ENCODE measurements at regions not wholly inside any gene's neighbourhood (a gene's known extent, or its start where the extent isn't known, plus 50 kb on each side); places are given as distances from the start of the nearest gene placed in this dataset.

GRCh38 chr16:75919664-75920063 lies 193.4 kb upstream of the CPHXL start:
- Histone ChIP-seq H3K4me3 (replicated peaks in 1 of 3; ENCODE audit: insufficient read depth in 1 of 3, low read depth in 2 of 3, low read length in 3 of 3) (no peak overlapping the region), H2AFZ (ENCODE audit: low read length) (no peak overlapping the region), H3K4me1 (ENCODE audit: insufficient read depth, low read length) (no peaks in the 10 kb centered on the region), H4K20me1 (ENCODE audit: insufficient read depth, low read length) (no peaks in the 10 kb centered on the region), H3K36me3 (replicated peaks in 1 of 2; ENCODE audit: control insufficient read depth in 1 of 2, insufficient read depth in 2 of 2, low read length in 2 of 2) (no peaks in the 10 kb centered on the region), H3K9ac (ENCODE audit: insufficient read depth, low read depth, low read length) (no peak overlapping the region), H3K27me3 (ENCODE audit: control insufficient read depth in 1 of 2, insufficient read depth in 2 of 2, low read length in 2 of 2) (peaks cover 0 to 1% of the 10 kb centered on the region in 2 experiments; a peak in 1 of 5 replicates), H3K4me2 (ENCODE audit: low read depth, low read length) (no peak overlapping the region), H3K9me3 (ENCODE audit: low read length) (no peaks in the 10 kb centered on the region), H3K79me2 (ENCODE audit: insufficient read depth, low read length) (no peaks in the 10 kb centered on the region), H3K27ac (ENCODE audit: extremely low read length, insufficient read depth, low read length) (no peak overlapping the region)
- intact Hi-C loops (cut with micrococcal nuclease; ENCODE audit: unreplicated experiment), result no loop called here
- DNase-seq (ENCODE audit: low spot score) (no peak), ATAC-seq (no peak), FAIRE-seq (no peak)
- POLR2A ChIA-PET, result no interaction called here
- in situ Hi-C loops (cut with HindIII; ENCODE audit: extremely low pct_ligation_motif_present, low pct_unique_long_range_greater_than_20kb), result no loop called here
- 6% methylated on average over 5 of the region's 5 CpGs for WGBS (ENCODE audit: low lambda C conversion rate)
- CTCF ChIA-PET (ENCODE audit: low intra/inter-chr PET ratio, low total read pairs), result no interaction called here
- no TSS peak for BruUV-seq (replicated peaks)
- TF ChIP-seq, protein P1, sequence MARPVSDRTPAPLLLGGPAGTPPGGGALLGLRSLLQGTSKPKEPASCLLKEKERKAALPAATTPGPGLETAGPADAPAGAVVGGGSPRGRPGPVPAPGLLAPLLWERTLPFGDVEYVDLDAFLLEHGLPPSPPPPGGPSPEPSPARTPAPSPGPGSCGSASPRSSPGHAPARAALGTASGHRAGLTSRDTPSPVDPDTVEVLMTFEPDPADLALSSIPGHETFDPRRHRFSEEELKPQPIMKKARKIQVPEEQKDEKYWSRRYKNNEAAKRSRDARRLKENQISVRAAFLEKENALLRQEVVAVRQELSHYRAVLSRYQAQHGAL (CRISPR knock-in tag; IDR thresholded peaks at IDR 0.05; ENCODE audit: not compliant biosample characterization), result no peak
- TF ChIP-seq TRAFD1 (CRISPR knock-in tag; IDR thresholded peaks at IDR 0.05; ENCODE audit: borderline replicate concordance) (no peak), ATF3 (CRISPR knock-in tag; IDR thresholded peaks at IDR 0.05) (no peak), ZNF101 (CRISPR knock-in tag; IDR thresholded peaks at IDR 0.05; ENCODE audit: borderline replicate concordance, low read depth) (no peak), NR2C2 (CRISPR knock-in tag; IDR thresholded peaks at IDR 0.05; ENCODE audit: borderline replicate concordance) (no peak), ATRX (CRISPR knock-in tag; IDR thresholded peaks at IDR 0.05; ENCODE audit: borderline replicate concordance) (no peak), UBTF (CRISPR knock-in tag; IDR thresholded peaks at IDR 0.05) (no peak), NFYB (CRISPR knock-in tag; IDR thresholded peaks at IDR 0.05) (no peak), RFX1 (IDR thresholded peaks at IDR 0.05) (no peak)
- TF ChIP-seq, protein P2, sequence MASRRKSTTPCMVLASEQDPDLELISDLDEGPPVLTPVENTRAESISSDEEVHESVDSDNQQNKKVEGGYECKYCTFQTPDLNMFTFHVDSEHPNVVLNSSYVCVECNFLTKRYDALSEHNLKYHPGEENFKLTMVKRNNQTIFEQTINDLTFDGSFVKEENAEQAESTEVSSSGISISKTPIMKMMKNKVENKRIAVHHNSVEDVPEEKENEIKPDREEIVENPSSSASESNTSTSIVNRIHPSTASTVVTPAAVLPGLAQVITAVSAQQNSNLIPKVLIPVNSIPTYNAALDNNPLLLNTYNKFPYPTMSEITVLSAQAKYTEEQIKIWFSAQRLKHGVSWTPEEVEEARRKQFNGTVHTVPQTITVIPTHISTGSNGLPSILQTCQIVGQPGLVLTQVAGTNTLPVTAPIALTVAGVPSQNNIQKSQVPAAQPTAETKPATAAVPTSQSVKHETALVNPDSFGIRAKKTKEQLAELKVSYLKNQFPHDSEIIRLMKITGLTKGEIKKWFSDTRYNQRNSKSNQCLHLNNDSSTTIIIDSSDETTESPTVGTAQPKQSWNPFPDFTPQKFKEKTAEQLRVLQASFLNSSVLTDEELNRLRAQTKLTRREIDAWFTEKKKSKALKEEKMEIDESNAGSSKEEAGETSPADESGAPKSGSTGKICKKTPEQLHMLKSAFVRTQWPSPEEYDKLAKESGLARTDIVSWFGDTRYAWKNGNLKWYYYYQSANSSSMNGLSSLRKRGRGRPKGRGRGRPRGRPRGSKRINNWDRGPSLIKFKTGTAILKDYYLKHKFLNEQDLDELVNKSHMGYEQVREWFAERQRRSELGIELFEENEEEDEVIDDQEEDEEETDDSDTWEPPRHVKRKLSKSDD (CRISPR knock-in tag; IDR thresholded peaks at IDR 0.05; ENCODE audit: low read depth), result no peak
- TF ChIP-seq, protein P3, sequence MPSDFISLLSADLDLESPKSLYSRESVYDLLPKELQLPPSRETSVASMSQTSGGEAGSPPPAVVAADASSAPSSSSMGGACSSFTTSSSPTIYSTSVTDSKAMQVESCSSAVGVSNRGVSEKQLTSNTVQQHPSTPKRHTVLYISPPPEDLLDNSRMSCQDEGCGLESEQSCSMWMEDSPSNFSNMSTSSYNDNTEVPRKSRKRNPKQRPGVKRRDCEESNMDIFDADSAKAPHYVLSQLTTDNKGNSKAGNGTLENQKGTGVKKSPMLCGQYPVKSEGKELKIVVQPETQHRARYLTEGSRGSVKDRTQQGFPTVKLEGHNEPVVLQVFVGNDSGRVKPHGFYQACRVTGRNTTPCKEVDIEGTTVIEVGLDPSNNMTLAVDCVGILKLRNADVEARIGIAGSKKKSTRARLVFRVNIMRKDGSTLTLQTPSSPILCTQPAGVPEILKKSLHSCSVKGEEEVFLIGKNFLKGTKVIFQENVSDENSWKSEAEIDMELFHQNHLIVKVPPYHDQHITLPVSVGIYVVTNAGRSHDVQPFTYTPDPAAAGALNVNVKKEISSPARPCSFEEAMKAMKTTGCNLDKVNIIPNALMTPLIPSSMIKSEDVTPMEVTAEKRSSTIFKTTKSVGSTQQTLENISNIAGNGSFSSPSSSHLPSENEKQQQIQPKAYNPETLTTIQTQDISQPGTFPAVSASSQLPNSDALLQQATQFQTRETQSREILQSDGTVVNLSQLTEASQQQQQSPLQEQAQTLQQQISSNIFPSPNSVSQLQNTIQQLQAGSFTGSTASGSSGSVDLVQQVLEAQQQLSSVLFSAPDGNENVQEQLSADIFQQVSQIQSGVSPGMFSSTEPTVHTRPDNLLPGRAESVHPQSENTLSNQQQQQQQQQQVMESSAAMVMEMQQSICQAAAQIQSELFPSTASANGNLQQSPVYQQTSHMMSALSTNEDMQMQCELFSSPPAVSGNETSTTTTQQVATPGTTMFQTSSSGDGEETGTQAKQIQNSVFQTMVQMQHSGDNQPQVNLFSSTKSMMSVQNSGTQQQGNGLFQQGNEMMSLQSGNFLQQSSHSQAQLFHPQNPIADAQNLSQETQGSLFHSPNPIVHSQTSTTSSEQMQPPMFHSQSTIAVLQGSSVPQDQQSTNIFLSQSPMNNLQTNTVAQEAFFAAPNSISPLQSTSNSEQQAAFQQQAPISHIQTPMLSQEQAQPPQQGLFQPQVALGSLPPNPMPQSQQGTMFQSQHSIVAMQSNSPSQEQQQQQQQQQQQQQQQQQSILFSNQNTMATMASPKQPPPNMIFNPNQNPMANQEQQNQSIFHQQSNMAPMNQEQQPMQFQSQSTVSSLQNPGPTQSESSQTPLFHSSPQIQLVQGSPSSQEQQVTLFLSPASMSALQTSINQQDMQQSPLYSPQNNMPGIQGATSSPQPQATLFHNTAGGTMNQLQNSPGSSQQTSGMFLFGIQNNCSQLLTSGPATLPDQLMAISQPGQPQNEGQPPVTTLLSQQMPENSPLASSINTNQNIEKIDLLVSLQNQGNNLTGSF (CRISPR knock-in tag; IDR thresholded peaks at IDR 0.05), result no peak

All from HepG2 (cell line).